T-helper 1 cell treated with Interleukin-12 subunit alpha and Interleukin-12 subunit beta and Interleukin-4 antibody, amounts not matched to agents 30 ng/mL and 1 ng/mL, for 36 hours (primary cell): ENCODE measurements at regions not wholly inside any gene's neighbourhood (a gene's known extent, or its start where the extent isn't known, plus 50 kb on each side); places are given as distances from the start of the nearest gene placed in this dataset.

Source experiments
- intact Hi-C: fragments of 100-400 bp; cut with micrococcal nuclease; formaldehyde crosslinking; loops from one replicate; pipeline ENCODE4 v1.15.1; 2024

- intact Hi-C loops: no loop called here
Observed at GRCh38 chr6:21462519-21462852, 131.1 kb upstream of the SOX4 start.

DNA sequence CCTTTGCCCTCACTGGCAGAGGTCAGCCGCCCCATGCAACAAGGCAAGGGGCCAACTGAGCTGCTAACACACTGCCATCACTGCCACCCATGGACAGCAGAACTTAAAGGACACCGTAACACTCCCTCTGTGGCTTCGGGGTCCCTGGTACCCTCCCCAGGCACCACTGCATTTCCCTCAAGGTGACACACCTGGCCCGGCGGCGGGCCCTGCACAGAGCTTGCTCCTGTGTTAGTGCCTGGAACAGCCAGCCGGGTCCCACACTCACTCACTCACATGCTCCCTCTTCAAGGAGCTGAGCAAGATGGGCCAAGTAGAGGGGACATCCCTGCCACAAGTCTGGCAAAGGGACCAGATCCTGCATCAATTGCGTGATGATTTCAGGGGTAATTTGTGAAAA lies 126.5 kb upstream of the SOX4 start:
- intact Hi-C loops: no loop called here

DNA sequence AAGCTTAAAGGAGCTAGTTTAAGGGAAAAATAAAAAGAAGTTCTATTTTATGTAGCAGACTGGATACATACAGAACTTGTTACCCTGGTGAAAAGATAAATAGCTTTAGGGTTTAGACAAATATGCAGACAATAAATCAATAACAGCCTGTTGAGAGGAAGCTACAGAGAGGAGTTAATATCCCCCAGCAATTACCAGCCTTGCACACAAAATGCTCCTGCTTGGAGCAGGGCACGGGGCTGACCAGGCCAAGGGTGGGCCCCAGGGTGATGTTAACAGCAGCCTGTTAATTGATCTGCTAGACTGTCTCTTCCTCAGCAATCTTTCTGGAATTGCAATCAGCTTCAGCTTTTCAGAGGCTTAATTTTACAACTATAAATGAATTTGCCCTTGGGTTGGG lies 125.1 kb upstream of the SOX4 start:
- intact Hi-C loops: no loop called here

DNA sequence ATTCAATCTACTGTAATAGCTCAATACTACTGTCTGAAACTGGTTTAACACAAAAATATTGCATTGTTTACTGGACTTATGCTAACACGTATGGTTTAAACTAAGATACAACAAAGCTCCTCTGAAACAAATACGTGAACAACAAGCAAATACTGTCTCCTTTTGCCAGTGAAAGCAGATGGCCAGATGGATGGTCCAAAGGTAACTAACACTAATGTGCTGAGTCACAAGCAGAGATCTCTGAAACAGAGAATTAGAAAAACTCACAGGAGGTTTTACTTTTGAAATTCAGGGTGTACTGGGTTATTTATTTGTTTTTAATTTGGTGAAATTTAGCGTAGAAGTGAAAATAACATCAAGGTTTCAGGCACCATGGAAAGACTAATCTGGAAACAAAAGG lies 124.3 kb upstream of the SOX4 start:
- intact Hi-C loops: no loop called here

DNA sequence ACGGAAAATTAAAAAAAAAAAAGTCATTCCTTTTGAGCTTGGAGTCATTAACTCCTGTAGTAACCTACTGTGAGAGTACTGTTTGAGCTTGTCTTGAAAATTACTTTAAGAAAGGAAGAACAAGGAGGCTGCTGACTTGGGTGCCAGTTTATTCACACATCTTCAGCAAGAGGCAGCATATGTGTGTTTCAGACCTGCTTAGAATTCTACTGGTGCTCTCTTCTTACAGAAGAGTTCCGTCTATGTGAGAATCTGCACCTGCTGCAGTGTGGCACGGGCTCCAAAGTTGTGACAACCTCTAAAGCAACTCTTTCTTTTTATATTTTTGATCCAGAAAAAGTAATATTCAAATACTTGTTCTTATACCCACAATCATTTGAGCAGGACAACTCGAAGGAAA lies 117.4 kb upstream of the SOX4 start:
- intact Hi-C loops: no loop called here

DNA sequence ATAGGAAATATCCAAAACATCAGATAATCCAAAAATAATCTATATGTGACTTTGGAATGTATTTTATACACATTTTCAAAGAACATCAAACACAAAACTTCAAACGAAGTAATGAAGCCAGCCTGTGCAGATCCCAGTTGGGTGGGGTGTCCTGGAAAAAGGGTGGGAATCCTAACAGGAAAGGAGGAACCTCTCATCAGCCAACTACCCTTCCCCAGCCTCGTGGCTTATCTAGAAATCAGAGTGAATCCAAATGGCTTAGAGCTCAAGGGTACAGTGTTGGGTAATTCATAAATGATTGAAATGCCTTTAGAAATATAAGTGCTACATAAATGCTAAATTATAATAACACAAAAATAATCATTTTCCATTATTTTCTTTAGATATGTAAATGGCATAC lies 115.1 kb upstream of the SOX4 start:
- intact Hi-C loops: no loop called here

DNA sequence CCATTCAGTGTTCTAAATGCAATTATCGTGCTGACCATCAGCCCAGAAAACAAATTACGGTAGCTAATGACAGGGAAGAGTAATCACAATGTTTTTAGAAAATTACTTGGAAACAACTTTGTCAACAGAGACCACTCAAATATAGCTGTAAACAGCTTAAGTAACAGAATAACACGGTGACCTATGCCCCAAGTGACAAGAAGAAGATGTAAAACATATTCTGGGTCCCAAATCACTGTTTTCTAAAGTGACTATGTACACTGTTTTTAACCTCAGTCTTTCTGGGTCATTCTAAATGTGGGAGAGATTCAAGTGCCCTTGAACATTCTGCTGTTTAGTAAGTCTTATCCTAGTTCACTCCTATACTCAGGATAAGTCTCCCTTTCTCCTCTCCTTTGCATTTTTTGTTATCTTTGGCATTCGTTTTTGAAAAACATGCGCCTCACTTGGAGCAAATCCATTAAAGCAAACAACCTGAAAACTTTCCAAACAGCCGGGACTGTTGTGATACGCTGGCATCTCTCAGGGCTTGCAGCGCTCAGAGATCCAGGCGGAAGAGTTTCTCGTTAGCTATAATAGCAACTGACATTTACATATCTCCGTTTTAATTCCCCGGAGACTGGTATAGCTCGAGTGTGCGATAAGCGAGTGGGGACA lies 114.5 kb upstream of the SOX4 start:
- intact Hi-C loops: no loop called here

DNA sequence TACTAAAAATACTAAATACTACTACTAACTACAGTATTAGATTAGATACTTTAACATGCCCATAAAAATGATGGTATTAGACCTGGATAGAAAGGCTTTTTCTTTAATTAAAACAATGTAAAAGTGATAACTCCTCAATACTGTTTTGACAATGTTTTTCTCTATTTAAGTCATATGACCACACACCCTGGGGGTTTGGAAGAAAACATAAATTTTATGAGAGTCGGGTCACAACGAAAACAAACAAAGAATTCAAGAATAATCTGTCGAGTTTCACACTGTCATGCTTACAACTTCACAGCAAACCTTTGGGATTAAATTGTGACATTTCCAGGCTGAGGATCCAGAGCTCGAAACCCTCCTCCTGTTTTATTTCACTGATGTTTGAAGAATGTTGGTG lies 107.4 kb upstream of the SOX4 start:
- intact Hi-C loops: no loop called here

DNA sequence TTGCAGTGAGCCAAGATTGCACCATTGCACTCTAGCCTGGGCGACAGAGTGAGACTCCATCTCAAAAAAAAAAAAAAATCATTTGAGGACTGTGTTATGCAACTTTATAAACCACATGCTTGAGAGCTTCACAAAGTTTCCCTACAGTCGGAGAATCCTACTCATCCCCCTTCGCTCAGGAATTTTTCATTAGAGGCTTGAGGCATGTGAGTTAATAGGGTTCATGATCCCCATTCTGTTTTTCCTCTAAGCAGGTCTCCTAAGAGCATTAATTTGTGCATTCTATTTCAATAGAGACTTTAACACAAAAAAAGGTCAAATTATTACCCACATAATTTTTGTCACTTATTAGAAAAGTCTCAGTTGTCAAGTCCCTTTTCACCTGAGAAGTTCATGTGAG lies 103.7 kb upstream of the SOX4 start:
- intact Hi-C loops: no loop called here

GRCh38 chr6:21491955-21492354 lies 101.6 kb upstream of the SOX4 start:
- intact Hi-C loops: no loop called here

- intact Hi-C loops: no loop called here
Observed at GRCh38 chr6:21494505-21494904, 99.0 kb upstream of the SOX4 start.

DNA sequence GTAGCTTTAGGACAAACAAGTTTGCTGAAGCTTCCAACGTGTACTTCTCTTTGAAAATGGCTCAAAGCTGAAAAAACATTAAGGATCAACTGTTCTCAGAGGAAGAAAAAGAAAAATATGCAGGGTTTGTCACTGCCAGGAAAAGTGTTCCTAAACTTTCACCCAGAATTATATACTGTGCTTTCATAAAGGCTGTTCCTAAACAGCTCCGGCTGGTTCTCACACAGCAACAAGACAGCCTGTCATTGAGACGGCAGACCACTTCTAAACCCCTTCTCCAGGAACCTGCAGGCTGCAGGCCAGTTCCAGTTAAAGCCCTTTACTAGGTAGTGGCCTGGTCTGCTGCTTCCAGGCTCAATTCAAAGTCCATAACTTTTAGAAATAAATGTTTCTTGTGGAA lies 97.4 kb upstream of the SOX4 start:
- intact Hi-C loops: no loop called here

GRCh38 chr6:21496706-21497105 lies 96.8 kb upstream of the SOX4 start:
- intact Hi-C loops: no loop called here

GRCh38 chr6:21500314-21501020 lies 93.1 kb upstream of the SOX4 start:
- intact Hi-C loops: no loop called here

GRCh38 chr6:21501021-21501354 lies 92.6 kb upstream of the SOX4 start:
- intact Hi-C loops: no loop called here

GRCh38 chr6:21501815-21502214 lies 91.7 kb upstream of the SOX4 start:
- intact Hi-C loops: no loop called here

GRCh38 chr6:21502682-21503081 lies 90.9 kb upstream of the SOX4 start:
- intact Hi-C loops: no loop called here

DNA sequence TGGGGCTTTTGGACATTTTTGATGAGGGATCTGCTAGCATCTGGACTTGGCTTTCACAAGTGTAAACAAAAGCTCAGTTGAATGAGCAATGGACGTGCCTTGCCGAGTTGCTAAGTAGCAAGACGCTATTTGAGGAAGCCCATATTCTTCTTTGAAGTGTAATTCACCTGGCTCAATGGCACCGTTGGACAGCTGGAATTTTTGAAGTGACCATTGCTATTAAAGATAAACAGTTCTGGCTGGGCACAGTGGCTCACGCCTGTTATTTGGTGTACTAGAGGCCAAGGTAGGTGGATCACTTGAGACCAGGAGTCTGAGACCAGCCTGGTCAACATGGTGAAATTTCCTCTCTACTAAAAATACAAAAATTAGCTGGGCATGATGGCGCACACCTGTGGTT lies 88.8 kb upstream of the SOX4 start:
- intact Hi-C loops: no loop called here

DNA sequence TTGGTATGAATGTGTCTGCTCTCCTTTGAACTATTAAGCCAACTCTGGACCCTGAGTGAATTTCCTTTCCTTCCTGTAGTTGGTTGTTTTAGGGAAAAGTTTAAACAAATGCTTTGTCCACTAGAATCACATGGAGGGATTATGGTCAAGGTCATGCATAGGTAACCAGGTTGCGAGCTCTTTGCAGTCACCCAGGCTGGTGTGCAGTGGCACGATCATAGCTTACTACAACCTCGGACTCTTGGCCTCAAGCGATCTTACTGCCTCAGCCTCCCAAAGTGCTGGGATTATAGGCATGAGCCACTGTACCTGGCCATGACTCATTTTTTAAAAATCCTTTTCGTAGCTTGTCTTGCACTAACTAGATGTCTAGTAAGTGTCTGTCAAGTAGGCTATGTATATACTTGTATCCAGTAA lies 88.0 kb upstream of the SOX4 start:
- intact Hi-C loops: no loop called here

GRCh38 chr6:21506126-21506525 lies 87.4 kb upstream of the SOX4 start:
- intact Hi-C loops: no loop called here

- intact Hi-C loops: no loop called here
Observed at GRCh38 chr6:21507811-21508210, 85.7 kb upstream of the SOX4 start.

DNA sequence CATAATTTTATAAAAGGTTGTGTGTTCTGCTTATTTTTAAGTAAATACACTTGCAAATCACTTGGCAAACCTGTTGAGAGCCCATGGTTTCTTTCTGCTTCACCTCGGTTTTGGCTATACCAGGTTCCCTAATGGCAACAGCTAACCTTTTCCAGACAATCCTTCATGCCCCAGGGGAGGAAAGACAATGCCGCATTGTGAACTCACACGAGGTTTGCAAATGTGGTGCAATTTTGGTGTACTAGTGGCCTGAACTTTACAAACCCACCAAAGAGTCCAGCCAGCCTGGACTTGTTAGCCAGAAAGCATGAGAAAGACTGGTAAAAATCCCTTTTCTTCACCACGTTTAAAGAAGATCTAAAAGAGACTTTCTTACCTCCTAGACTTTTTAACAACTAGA lies 84.8 kb upstream of the SOX4 start:
- intact Hi-C loops: no loop called here

GRCh38 chr6:21511891-21512550 lies 81.5 kb upstream of the SOX4 start:
- intact Hi-C loops: no loop called here
